GM12878 (cell line): ENCODE measurements at regions not wholly inside any gene's neighbourhood (a gene's known extent, or its start where the extent isn't known, plus 50 kb on each side); places are given as distances from the start of the nearest gene placed in this dataset.

Experiments used
- ESRRA ChIP-seq: IDR thresholded peaks from 2 replicates; pipeline ENCODE4 v1.6.1; 2012; ENCODE audit warnings: mild to moderate bottlenecking, low read length, improper control_type of control experiment
- FOXM1 ChIP-seq: IDR thresholded peaks from 2 replicates; pipeline ENCODE4 v1.6.1; 2012; ENCODE audit warnings: low read depth, mild to moderate bottlenecking, inconsistent platforms, low read length, moderate library complexity
- GATAD2B ChIP-seq: fragments of 450-650 bp; conservative IDR thresholded peaks from 2 replicates; pipeline ENCODE4 v1.6.1; 2017; ENCODE audit warnings: low read depth, mild to moderate bottlenecking, moderate library complexity
- JUND ChIP-seq: IDR thresholded peaks from 2 replicates; pipeline ENCODE4 v1.6.1; 2012; ENCODE audit warnings: low read depth, mild to moderate bottlenecking, low read length, improper control_type of control experiment, moderate library complexity
- MYC ChIP-seq: IDR thresholded peaks from 2 replicates; pipeline ENCODE4 v1.6.1; 2011; ENCODE audit warnings: mild to moderate bottlenecking, low read length, moderate library complexity, inconsistent platforms; ENCODE audit not compliant: insufficient read depth, insufficient replicate concordance, insufficient read length, severe bottlenecking
- NR2C1 ChIP-seq: fragments of 450-650 bp; IDR thresholded peaks from 2 replicates; pipeline ENCODE4 v1.6.1; 2017; ENCODE audit warnings: antibody characterized with exemption, mild to moderate bottlenecking, moderate library complexity
- USF1 ChIP-seq: IDR thresholded peaks from 2 replicates; pipeline ENCODE4 v1.6.1; 2011; ENCODE audit warnings: borderline replicate concordance, low read depth, mild to moderate bottlenecking, moderate library complexity, mixed read lengths, low read length; ENCODE audit not compliant: insufficient read depth; ENCODE audit errors: extremely low read length
- ZBTB40 ChIP-seq: fragments of 450-650 bp; IDR thresholded peaks from 2 replicates; pipeline ENCODE4 v1.6.1; 2016; ENCODE audit warnings: mild to moderate bottlenecking, moderate library complexity, borderline replicate concordance
- ZNF384 ChIP-seq: IDR thresholded peaks from 2 replicates; pipeline ENCODE4 v1.6.1; 2012; ENCODE audit warnings: low read depth, mild to moderate bottlenecking, low read length, improper control_type of control experiment, borderline replicate concordance
- TF ChIP-seq, protein P1 (sequence below), 3 experiments: IDR thresholded peaks in 2 of 3; conservative IDR thresholded peaks in 1 of 3; 2 replicates each; pipeline ENCODE4 v1.5.1; 2011; ENCODE audit warnings: low read depth in 3 of 3, low read length in 3 of 3, mild to moderate bottlenecking in 3 of 3, control low read depth in 2 of 3, moderate library complexity in 2 of 3, inconsistent platforms in 1 of 3, mixed read lengths in 1 of 3; ENCODE audit not compliant: control insufficient read depth in 2 of 3, insufficient read depth in 1 of 3; ENCODE audit errors: extremely low read depth in 1 of 3
- TF ChIP-seq, protein P2 (sequence below): fragments of 450-650 bp; IDR thresholded peaks from 2 replicates; pipeline ENCODE4 v1.6.1; 2016; ENCODE audit warnings: mild to moderate bottlenecking
- TF ChIP-seq, protein P3 (sequence below): IDR thresholded peaks from 2 replicates; pipeline ENCODE4 v1.6.1; 2012; ENCODE audit warnings: low read depth, low read length, improper control_type of control experiment
- TF ChIP-seq, protein P4 (sequence below): IDR thresholded peaks from 2 replicates; pipeline ENCODE4 v1.6.1; 2012; ENCODE audit warnings: low read depth, low read length, improper control_type of control experiment

- no peak for TF ChIP-seq JUND
- TF ChIP-seq, protein P1, sequence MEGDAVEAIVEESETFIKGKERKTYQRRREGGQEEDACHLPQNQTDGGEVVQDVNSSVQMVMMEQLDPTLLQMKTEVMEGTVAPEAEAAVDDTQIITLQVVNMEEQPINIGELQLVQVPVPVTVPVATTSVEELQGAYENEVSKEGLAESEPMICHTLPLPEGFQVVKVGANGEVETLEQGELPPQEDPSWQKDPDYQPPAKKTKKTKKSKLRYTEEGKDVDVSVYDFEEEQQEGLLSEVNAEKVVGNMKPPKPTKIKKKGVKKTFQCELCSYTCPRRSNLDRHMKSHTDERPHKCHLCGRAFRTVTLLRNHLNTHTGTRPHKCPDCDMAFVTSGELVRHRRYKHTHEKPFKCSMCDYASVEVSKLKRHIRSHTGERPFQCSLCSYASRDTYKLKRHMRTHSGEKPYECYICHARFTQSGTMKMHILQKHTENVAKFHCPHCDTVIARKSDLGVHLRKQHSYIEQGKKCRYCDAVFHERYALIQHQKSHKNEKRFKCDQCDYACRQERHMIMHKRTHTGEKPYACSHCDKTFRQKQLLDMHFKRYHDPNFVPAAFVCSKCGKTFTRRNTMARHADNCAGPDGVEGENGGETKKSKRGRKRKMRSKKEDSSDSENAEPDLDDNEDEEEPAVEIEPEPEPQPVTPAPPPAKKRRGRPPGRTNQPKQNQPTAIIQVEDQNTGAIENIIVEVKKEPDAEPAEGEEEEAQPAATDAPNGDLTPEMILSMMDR (IDR thresholded peaks at IDR 0.05 in 2 of 3, conservative IDR thresholded peaks at IDR 0.05 in 1 of 3; ENCODE audit: control insufficient read depth in 2 of 3, extremely low read depth in 1 of 3, insufficient read depth in 1 of 3, low read depth in 3 of 3, low read length in 3 of 3), result no peak
- no peak for TF ChIP-seq ESRRA
- no peak for TF ChIP-seq ZBTB40
- TF ChIP-seq, protein P2, sequence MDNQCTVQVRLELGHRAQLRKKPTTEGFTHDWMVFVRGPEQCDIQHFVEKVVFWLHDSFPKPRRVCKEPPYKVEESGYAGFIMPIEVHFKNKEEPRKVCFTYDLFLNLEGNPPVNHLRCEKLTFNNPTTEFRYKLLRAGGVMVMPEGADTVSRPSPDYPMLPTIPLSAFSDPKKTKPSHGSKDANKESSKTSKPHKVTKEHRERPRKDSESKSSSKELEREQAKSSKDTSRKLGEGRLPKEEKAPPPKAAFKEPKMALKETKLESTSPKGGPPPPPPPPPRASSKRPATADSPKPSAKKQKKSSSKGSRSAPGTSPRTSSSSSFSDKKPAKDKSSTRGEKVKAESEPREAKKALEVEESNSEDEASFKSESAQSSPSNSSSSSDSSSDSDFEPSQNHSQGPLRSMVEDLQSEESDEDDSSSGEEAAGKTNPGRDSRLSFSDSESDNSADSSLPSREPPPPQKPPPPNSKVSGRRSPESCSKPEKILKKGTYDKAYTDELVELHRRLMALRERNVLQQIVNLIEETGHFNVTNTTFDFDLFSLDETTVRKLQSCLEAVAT, result no peak
- no peak for TF ChIP-seq USF1
- TF ChIP-seq MYC, result no peak
- TF ChIP-seq GATAD2B, result no peak
- no peak for TF ChIP-seq ZNF384
- TF ChIP-seq NR2C1, result no peak
- TF ChIP-seq, protein P3, sequence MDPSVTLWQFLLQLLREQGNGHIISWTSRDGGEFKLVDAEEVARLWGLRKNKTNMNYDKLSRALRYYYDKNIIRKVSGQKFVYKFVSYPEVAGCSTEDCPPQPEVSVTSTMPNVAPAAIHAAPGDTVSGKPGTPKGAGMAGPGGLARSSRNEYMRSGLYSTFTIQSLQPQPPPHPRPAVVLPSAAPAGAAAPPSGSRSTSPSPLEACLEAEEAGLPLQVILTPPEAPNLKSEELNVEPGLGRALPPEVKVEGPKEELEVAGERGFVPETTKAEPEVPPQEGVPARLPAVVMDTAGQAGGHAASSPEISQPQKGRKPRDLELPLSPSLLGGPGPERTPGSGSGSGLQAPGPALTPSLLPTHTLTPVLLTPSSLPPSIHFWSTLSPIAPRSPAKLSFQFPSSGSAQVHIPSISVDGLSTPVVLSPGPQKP, result no peak
- TF ChIP-seq FOXM1, result no peak
- TF ChIP-seq, protein P4, sequence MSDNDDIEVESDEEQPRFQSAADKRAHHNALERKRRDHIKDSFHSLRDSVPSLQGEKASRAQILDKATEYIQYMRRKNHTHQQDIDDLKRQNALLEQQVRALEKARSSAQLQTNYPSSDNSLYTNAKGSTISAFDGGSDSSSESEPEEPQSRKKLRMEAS, result no peak
These were observed 74.1 kb upstream of the B3GAT1 start for GRCh38 chr11:134486106-134486505.
